A549 (cell line): ENCODE measurements at regions not wholly inside any gene's neighbourhood (a gene's known extent, or its start where the extent isn't known, plus 50 kb on each side); places are given as distances from the start of the nearest gene placed in this dataset.

Experiments
- ATAC-seq, 2 experiments: fragments of 200-7000 bp in 1 of 2; fragments of >200 bp in 1 of 2; cut with Nextera tagmentation in 1 of 2; cut with Tn5 transposase in 1 of 2; 3 replicates each; pipeline versions ENCODE4 v1.8.0 to v1.9.1; 2018 to 2020; ENCODE audit warnings: mild to moderate bottlenecking in 1 of 2, moderate library complexity in 1 of 2
- CTCF ChIA-PET: fragments of 300-600 bp; sonication (Branson Sonifier 250); formaldehyde crosslinking; extraction: SDS; loops from one replicate; lab custom pipeline; 2021; ENCODE audit warnings: antibody characterized with exemption, inconsistent platforms; lab: Yijun Ruan, JAX
- POLR2A ChIA-PET: fragments of 350-600 bp; formaldehyde crosslinking; extraction: SDS; loops from one replicate; lab custom pipeline; 2021; ENCODE audit warnings: antibody characterized with exemption, inconsistent platforms; lab: Yijun Ruan, JAX
- DNase-seq, 2 experiments: peaks; one replicate each; pipeline versions ENCODE4 v3.0.0 to v3.0.0-alpha.2; 2011 to 2016; ENCODE audit warnings: low read depth in 1 of 2, low spot score in 1 of 2
- FAIRE-seq: peaks from 2 replicates; lab custom pipeline; 2011; peaks lifted over from hg19 to GRCh38; lab: Jason Lieb, UNC
- H3K27ac ChIP-seq, 2 experiments: fragments of >200 bp; sonication (Bioruptor Twin); formaldehyde crosslinking; 3 replicates each; pipeline ENCODE4 v1.5.1; 2016 to 2017
- H3K4me1 ChIP-seq: fragments of >200 bp; sonication (Bioruptor Twin); formaldehyde crosslinking; 3 replicates; pipeline ENCODE4 v1.6.1; 2016
- H3K4me2 ChIP-seq: fragments of >200 bp; sonication (Bioruptor Twin); formaldehyde crosslinking; 3 replicates; pipeline ENCODE4 v1.6.1; 2016
- H3K4me3 ChIP-seq: fragments of >200 bp; sonication (Bioruptor Twin); formaldehyde crosslinking; 3 replicates; pipeline ENCODE4 v1.5.1; 2016
- H3K9me3 ChIP-seq: fragments of >200 bp; sonication (Bioruptor Twin); formaldehyde crosslinking; 3 replicates; pipeline ENCODE4 v1.6.1; 2016
- BCL3 ChIP-seq: fragments of >200 bp; sonication (Bioruptor Twin); formaldehyde crosslinking; IDR thresholded peaks from 3 replicates; pipeline ENCODE4 v1.6.1; 2016
- CTCF ChIP-seq: fragments of >200 bp; sonication (Bioruptor Twin); formaldehyde crosslinking; IDR thresholded peaks from 3 replicates; pipeline ENCODE4 v1.5.1; 2016
- EHMT2 ChIP-seq: fragments of 200-600 bp; sonication (generic); IDR thresholded peaks from 2 replicates; pipeline ENCODE4 v1.6.1; 2016; ENCODE audit warnings: antibody characterized with exemption, low read depth, mild to moderate bottlenecking, moderate library complexity
- ESRRA ChIP-seq: fragments of 150-350 bp; IDR thresholded peaks from 2 replicates; pipeline ENCODE4 v1.6.1; 2014; ENCODE audit warnings: mild to moderate bottlenecking, low read length, borderline replicate concordance
- FOSB ChIP-seq: fragments of 250-450 bp; sonication (Bioruptor Pico); IDR thresholded peaks from 2 replicates; pipeline ENCODE4 v1.5.0; 2020; ENCODE audit warnings: mild to moderate bottlenecking, moderate library complexity
- GATA3 ChIP-seq: IDR thresholded peaks from 2 replicates; pipeline ENCODE4 v1.6.1; 2012; ENCODE audit warnings: borderline replicate concordance
- HDAC2 ChIP-seq: fragments of 200-600 bp; sonication (generic); IDR thresholded peaks from 2 replicates; pipeline ENCODE4 v1.6.1; 2016
- HES2 ChIP-seq: fragments of >200 bp; sonication (Bioruptor Twin); formaldehyde crosslinking; IDR thresholded peaks from 2 replicates; pipeline ENCODE4 v1.6.1; 2016
- HMGXB4 ChIP-seq: fragments of 250-450 bp; sonication (Bioruptor Pico); IDR thresholded peaks from 2 replicates; pipeline ENCODE4 v1.5.0; 2021; ENCODE audit warnings: mild to moderate bottlenecking, moderate library complexity, borderline replicate concordance
- HOXB13 ChIP-seq: fragments of 250-450 bp; sonication (Bioruptor Pico); IDR thresholded peaks from 2 replicates; pipeline ENCODE4 v1.5.0; 2020; ENCODE audit warnings: low read depth, mild to moderate bottlenecking, moderate library complexity
- JUN ChIP-seq, 2 experiments: fragments of >200 bp; sonication (Bioruptor Twin); formaldehyde crosslinking; IDR thresholded peaks; 2 replicates in 1 of 2; 3 replicates in 1 of 2; pipeline ENCODE4 v1.6.1; 2016 to 2017
- KDM1A ChIP-seq: fragments of 200-600 bp; sonication (generic); IDR thresholded peaks from 2 replicates; pipeline ENCODE4 v1.6.1; 2016; ENCODE audit warnings: low read depth, mild to moderate bottlenecking
- KDM5A ChIP-seq: fragments of 200-600 bp; sonication (generic); IDR thresholded peaks from 2 replicates; pipeline ENCODE4 v1.6.1; 2016; ENCODE audit warnings: antibody characterized with exemption, mild to moderate bottlenecking
- MAFK ChIP-seq: fragments of 450-650 bp; IDR thresholded peaks from 2 replicates; pipeline ENCODE4 v1.6.1; 2014; ENCODE audit not compliant: partially characterized antibody
- MYC ChIP-seq: IDR thresholded peaks from 2 replicates; pipeline ENCODE4 v1.6.1; 2012; ENCODE audit warnings: mild to moderate bottlenecking, inconsistent platforms, low read length, improper control_type of control experiment, borderline replicate concordance
- POLR2A ChIP-seq: IDR thresholded peaks from 2 replicates; pipeline ENCODE4 v1.6.1; 2012; ENCODE audit warnings: mild to moderate bottlenecking, low read length
- POLR2AphosphoS2 ChIP-seq: conservative IDR thresholded peaks from 2 replicates; pipeline ENCODE4 v1.6.1; 2012; ENCODE audit warnings: low read length, improper control_type of control experiment, inconsistent platforms
- RARB ChIP-seq: fragments of 250-450 bp; sonication (Bioruptor Pico); IDR thresholded peaks from 2 replicates; pipeline ENCODE4 v1.8.0; 2021; ENCODE audit warnings: mild to moderate bottlenecking, moderate library complexity
- RCOR1 ChIP-seq: fragments of 150-350 bp; IDR thresholded peaks from 2 replicates; pipeline ENCODE4 v1.6.1; 2014; ENCODE audit warnings: antibody characterized with exemption, low read length, low read depth
- TFCP2L1 ChIP-seq: fragments of 250-450 bp; sonication (Bioruptor Pico); IDR thresholded peaks from 2 replicates; pipeline ENCODE4 v1.5.0; 2021; ENCODE audit warnings: mild to moderate bottlenecking
- TP53 ChIP-seq: fragments of 250-450 bp; sonication (Bioruptor Pico); IDR thresholded peaks from 2 replicates; pipeline ENCODE4 v1.5.0; 2021; ENCODE audit warnings: mild to moderate bottlenecking, moderate library complexity
- ZC3H11A ChIP-seq: fragments of 450-650 bp; IDR thresholded peaks from 2 replicates; pipeline ENCODE4 v1.6.1; 2014; ENCODE audit warnings: antibody characterized with exemption, mild to moderate bottlenecking
- ZNF302 ChIP-seq: fragments of 250-450 bp; sonication (Bioruptor Pico); IDR thresholded peaks from 2 replicates; pipeline ENCODE4 v1.9.0; 2021; ENCODE audit warnings: inconsistent platforms, mild to moderate bottlenecking, moderate library complexity
- WGBS: methylation state at CpG from one replicate; pipeline ENCODE4 v1.1.6; 2017; ENCODE audit errors: missing lambda C conversion rate; 5-methylcytosine and 5-hydroxymethylcytosine counted together

- ChIA-PET CTCF (no interaction called here), POLR2A (no interaction called here)
- H3K4me3 ChIP-seq: no peak overlapping the region
- ATAC-seq: no peak
- H3K9me3 ChIP-seq: no peaks in the 10 kb centered on the region
- no peak for TF ChIP-seq HES2
- no peak for TF ChIP-seq MAFK
- no peak for TF ChIP-seq ZNF302 (CRISPR knock-in tag)
- TF ChIP-seq ZC3H11A: no peak
- TF ChIP-seq BCL3: no peak
- no peak for TF ChIP-seq HDAC2
- no peak for TF ChIP-seq KDM5A
- no peaks in the 10 kb centered on the region for H3K4me1 ChIP-seq
- no peak for DNase-seq
- H3K27ac ChIP-seq: no peak overlapping the region
- no peak for FAIRE-seq
- 2% methylated on average over 2 of the region's 2 CpGs for WGBS
- H3K4me2 ChIP-seq: no peak overlapping the region
These were observed 1056.0 kb upstream of the SLIT2 start for GRCh38 chr4:19195696-19196095.

GRCh38 chr4:19194672-19195071, 1057.0 kb upstream of the SLIT2 start:
- no peak overlapping the region for H3K27ac ChIP-seq
- H3K4me3 ChIP-seq: no peak overlapping the region
- no peaks in the 10 kb centered on the region for H3K9me3 ChIP-seq
- DNase-seq: no peak
- H3K4me1 ChIP-seq: no peaks in the 10 kb centered on the region
- TF ChIP-seq TFCP2L1 (CRISPR knock-in tag): no peak
- TF ChIP-seq POLR2AphosphoS2: no peak
- TF ChIP-seq ESRRA: no peak
- no peak for TF ChIP-seq POLR2A
- no peak for TF ChIP-seq FOSB
- no peak for TF ChIP-seq KDM1A
- no peak for TF ChIP-seq TP53 (CRISPR knock-in tag)
- no peak for TF ChIP-seq GATA3
- no peak for TF ChIP-seq HOXB13
- no peak for TF ChIP-seq RARB
- TF ChIP-seq EHMT2: no peak
- no peak for TF ChIP-seq CTCF
- TF ChIP-seq MYC: no peak
- TF ChIP-seq JUN (IDR thresholded peaks at IDR 0.05): no peak
- TF ChIP-seq HMGXB4 (CRISPR knock-in tag): no peak
- no peak for TF ChIP-seq RCOR1
- 4% methylated on average over 3 of the region's 3 CpGs for WGBS
- no peak for FAIRE-seq
- ATAC-seq: no peak
- POLR2A ChIA-PET: no interaction called here
- no peak overlapping the region for H3K4me2 ChIP-seq
- CTCF ChIA-PET: no interaction called here
